ENCODE measurements at regions not wholly inside any gene's neighbourhood (a gene's known extent, or its start where the extent isn't known, plus 50 kb on each side); places are given as distances from the start of the nearest gene placed in this dataset.

DNA sequence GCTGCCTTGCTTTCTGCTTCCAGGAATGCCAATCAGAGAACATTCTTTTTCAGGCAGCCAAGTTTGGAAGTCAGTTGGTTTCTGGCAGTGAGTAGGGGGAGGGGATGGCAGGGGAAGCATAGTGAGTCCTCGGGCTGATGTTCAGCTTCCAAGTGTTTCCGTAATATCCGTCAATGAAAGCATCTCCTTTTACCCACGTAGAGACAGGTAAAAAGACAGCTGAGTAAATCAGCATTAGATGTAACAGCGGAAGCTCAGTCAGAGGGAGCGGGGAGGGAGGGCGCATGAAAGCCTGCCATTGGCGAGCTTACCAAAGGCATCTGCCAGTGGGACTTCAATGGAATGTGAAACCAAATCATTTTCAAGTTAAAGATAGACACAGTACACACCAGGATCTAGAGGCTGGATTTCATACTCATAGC lies 117.1 kb upstream of the DTNA start:
- peak in 42 of 56 donors; percentile 5 to 64 (median 30) for DNase-seq

DNA sequence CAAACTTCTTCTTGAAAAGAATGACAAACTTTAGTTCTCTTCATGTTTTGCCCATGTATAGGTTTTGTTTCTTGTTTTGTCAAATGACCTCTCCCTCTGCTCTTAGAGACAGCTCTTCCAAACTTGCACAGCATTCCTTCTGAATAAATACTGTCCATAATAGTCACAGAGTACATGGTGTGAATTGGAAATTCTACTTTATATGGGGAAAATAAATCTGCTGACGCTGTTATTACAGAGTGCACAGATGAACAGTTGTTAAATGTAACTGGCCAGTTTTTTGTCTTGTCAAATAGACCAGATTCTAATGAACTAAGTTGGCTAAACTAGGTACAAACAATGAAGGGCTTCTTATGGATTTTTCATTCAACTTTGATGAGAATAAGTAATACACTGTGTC lies 115.8 kb upstream of the DTNA start:
- no peak for DNase-seq

DNA sequence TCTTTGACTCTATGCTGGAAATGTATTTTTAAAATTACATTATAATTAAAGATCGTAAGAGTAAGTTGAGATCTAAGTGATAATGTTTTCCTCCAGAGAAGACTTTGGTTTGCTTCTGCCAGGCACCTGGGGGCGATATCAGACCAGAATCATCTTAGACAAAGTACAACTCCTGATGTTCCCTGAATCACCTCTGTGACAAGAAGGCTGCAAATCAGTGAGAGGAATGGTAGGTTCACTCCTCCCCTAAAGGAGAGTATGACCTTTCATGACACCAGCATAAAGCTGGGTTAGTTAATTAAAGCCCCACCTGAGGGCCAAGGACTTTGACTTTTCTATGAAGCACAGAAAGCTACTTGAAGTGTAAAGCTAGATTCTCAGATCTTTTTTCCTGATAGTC lies 114.4 kb upstream of the DTNA start:
- DNase-seq: peak in 4 of 56 donors; percentile 1 to 5 (median 4)

DNA sequence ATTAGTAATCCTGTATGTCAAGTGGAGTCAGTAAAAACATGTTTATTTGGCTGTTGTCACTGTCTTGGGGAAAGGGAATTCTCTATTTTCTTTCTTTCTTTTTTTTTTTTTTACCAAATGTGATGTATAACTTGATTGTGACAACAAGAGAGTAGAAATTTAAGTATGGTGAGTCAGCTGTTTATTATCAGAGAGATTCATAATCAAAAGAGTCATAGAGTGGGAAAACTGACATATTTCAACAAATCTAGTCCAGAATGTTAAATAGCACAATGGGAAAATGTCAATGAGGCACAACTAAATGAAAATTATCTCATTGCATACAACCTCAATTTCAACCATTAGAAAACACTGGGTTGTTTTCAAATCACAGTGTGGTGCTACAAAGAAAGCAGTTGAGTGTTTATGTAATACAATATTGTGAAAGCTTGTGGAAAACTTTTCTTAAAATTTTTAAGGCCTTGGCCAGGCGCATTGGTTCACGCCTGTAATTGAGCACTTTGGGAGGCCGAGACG lies 111.9 kb upstream of the DTNA start:
- DNase-seq: no peak

DNA sequence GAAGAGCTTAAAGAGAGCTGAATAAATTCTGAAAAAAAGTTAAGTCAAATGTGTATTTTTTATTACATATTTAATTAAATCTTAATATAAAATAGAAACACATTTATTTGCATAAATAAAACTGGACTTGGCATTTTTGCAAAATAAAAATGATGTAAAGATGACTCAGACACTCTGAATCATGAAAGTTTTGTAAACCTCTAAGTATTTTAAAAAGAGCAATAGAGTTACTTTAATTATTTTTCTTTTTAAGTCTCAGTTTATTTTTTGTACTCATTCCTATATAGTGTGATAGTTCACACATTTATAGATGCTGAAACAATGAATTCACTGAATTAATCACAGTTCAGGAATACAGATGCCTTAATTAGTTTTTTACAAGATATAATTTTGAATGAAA lies 109.9 kb upstream of the DTNA start:
- DNase-seq: no peak

DNA sequence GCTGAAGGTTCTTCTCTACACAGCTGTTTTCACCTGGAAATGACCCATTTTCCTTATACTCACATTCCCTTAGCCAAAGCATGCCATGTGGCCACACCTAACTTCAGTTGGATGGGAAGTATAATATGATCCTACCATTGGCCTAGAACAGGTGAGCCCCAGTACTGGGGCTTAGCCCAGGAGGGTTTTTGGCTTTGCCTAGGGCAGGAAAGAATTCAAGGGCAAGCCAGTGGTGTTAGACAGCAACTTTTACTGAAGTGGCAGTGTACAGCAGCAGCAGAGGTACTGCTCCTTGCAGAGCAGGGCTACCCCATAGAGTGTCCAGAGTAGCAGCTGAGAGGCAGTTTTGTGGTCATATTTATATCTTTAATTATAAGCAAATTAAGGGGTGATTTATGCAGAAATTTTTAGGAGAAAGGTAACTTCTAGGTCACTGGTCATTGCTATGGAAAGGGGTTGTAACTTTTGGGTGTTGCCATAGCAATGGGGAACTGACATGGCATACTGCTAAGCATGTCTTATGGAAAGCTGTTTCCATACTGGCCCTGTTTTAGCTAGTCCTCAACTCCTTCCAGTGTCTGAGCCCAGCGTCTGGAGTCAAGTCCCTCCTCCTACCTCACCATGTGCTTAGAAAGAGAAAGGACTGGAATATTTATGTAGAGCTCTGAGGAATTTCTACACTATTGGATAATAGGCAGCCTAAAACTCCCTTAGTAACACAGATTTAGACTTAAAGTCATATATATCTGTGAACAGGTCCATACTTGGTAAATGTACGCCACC lies 109.0 kb upstream of the DTNA start:
- no peak for DNase-seq

DNA sequence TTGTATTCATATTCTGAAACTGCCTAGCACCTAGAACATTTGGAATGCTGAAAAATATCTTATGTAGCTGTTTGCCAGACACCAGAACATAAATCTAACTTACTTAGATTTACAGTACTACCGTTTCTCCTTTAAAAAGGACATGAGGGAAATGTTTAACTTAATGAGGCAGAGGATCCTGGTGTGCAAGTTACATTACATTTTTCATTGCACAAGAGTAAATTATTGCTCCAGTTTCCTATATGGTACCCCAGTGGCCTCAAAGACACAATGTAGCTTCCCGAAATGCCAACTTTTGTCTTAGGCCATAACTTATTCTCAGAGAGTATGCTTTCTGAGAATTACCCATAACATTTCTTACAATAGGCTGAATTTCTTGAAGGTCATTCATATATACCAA lies 105.5 kb upstream of the DTNA start:
- no peak for DNase-seq

DNA sequence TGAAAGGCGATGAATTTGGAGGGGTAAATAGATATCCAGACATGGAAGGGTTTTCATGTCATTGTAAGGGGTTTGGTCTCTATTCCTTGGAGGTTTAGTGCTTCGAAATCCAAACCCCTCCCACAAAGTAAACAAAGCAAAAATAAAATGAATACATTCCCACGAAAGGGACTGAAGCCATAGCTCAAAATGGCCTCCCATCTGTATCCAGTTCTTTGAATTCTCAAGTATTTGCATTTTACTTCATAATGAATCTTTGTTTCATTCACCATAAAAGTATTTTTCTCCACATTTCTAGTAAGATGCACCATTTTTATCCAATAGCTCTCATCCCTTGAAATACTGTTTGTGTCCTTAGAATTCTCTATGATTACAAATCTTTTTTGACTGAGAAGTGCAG lies 103.2 kb upstream of the DTNA start:
- no peak for DNase-seq

DNA sequence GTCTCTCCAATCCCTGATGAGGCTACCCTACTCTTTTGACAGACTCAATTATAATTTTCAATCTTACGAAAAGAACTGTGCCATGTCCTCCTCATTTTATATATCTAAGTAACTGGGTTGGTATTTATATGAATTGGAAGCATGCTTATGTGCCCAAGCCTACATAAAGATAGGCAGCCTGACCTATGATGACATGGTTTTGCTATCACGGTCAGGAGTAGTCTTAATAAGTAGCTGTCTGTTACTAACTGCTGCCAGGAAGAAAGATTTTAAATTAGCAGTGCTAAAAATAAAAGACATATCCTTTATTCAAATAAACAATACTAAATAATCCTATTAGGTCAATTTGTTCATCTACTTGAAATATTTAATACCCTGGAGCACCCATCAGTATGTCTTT lies 102.0 kb upstream of the DTNA start:
- DNase-seq: no peak

DNA sequence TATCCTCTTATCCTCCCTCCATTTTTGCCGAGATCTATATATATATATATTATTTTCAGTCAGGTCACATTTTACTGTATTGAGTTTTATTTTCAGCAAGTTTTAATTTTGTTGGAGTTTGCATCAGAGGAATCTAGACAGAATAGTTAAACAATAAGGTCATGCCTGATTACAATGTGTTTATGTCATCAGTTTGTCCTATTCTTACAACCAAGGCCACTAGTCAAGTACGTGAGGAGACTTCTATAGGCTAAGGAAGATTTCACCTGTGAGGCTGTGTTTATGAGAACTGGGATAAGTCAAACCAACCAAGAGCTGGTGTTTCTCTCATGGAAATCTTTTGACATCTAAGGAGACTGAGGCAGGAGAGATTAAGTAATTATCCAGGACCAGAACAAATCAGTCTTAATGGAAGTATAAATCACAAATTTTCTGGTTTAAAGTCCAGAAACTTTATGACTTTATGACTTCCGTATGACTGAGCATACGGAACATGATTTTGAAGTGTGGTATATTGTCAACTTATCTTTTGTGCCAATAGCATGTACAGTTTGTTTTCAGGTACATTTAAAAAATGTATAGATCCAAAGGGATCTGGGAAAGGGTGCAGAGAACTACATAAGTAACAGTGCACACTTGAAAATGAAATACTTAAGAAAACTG lies 100.0 kb upstream of the DTNA start:
- DNase-seq: no peak

DNA sequence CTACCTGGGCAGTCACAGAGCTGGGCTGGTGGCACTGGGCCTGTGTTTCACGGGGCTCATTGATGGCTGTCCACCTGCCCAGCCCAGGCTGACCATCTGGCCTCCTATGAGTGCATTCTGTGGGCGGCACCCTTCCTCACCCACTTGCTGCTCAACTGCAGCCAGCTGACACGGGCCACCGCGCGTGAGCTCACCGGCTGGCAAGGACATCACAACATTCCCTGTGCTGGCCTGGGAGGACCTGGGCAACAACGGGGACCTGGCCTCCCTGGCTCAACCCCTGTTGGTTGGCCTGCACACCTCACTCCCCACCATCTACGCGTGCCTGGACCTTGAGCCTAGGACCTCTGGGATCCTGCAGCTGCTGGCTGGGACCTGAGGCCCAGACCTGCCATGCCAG lies 98.2 kb upstream of the DTNA start:
- no peak for DNase-seq

DNA sequence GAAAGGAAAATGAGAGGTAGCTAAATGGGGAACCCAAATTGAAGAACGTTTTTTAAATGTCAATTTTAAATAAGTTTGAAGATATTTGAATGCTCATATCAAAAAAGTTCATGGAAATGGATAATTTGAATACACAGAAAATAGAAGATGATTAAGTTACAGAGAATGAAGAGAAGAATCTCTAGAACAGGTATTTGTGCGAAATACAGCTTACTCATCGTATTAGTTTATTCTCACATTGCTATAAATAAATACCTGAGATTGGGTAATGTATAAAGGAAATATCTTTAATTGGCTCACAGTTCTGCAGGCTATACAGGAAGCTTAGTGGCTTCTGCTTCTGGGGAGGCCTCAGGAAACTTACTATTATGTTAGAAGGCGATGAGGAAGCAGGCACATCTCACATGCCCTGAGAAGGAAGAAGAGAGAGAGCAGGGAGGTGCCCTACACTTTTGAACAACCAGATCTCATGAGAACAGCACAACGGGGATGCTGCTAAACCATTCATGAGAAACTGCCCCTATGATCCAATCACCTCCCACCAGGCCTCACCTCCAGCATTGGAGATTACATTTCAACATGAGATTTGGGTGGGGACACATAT lies 89.7 kb upstream of the DTNA start:
- DNase-seq: no peak

DNA sequence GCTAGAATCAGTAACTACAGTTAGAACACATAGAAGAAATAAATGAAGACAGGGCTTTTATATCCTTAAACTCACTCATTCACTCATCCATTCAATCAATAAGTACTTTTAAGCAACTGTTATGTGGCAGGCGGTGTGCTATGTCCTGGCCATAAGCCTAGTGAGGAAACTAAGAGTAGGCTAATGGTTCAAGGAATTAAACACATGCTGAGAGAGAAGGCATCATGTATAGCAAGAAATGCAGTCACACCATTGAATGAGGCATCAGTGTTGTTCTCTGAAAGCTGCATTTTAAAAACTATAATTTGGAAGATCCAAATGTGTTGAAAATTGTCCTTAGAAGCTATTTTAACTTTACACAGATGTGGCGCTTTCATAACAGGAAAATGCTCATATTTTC lies 86.5 kb upstream of the DTNA start:
- DNase-seq: no peak

DNA sequence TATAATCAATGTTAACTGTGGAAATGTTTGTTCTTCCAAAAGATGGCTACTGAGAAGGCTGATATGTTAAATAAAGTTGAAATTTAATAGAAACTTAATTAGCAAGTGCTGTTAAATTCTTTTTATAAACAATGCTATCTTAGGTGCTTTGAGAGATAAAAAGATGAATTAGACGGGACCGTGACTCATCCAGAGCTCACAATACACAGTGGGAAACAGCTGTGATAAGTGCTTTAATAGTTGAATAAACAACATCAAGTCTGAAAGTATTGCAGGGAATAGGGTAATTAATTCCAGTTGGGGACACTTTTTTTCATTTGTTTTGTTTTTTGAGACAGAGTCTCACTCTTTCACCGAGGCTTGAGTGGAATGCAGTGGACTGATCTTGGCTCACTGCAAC lies 85.5 kb upstream of the DTNA start:
- no peak for DNase-seq

DNA sequence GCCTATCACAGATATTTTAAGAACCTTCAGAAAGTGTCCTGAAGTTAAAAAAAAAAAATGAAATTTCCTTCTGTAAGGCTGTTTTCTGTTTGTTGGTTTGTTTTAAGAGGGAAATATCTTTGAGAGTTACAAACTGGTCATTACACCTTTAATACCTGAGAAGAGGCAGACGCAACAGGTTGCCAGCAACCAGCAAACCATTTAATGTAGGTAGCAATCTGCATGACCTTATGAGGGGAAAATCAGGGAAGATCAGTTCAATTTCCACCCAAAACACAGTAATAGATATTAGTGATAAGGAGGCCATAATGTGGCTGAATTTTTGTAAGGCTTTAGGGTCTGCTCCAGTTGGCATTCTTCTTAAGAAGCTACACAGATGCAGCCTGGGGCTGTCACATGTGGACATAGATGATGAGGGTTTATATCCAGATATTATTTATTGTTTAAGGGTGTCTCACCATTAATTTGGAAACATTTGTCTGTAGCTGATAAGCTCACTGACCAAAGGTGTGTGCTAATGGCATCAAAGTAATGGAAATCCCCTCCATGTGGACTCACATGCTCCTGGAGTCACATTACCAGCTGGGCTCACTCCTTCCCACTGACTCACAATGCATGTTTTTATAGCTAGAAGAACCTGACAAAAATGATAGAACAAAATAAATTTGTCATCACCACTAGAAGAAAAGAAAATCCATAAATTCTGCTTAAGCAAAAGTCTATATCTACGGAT lies 83.5 kb upstream of the DTNA start:
- DNase-seq: no peak

DNA sequence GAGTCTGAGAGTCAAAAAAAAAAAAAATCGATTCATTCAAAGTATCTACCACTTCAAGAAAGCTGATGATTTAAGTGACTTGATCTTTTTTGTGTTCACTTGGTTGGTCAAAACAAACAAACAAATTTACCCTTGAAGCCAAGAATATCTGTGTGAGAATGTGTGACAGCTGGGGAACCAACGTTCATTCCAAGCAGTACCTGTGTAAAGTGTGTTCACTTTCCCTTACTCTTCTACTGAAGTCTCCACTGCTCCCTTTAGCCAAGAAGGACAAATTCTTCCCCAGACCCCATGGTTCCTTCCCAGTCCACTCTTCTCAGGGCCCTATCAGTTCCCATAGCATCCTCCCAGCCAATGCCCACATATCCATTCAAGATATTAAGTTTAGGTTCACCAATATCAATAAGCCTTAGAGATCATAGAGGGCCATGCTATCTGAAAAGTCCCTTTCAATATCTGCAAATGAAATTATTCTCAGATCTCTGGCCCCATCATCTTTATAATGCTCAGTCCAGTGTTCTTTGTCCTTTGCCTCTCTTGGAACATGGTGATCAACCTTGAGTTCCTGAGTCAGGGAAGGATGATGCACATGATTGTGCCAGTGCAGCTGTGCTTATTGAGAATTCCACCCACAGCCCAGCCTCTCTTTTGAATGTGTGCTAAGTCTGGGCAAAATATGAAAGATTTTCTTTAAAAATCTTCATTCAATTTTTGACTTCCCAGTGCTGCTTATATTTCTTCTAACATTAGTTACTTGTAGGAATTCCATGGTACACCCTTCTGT lies 82.8 kb upstream of the DTNA start:
- DNase-seq: no peak

DNA sequence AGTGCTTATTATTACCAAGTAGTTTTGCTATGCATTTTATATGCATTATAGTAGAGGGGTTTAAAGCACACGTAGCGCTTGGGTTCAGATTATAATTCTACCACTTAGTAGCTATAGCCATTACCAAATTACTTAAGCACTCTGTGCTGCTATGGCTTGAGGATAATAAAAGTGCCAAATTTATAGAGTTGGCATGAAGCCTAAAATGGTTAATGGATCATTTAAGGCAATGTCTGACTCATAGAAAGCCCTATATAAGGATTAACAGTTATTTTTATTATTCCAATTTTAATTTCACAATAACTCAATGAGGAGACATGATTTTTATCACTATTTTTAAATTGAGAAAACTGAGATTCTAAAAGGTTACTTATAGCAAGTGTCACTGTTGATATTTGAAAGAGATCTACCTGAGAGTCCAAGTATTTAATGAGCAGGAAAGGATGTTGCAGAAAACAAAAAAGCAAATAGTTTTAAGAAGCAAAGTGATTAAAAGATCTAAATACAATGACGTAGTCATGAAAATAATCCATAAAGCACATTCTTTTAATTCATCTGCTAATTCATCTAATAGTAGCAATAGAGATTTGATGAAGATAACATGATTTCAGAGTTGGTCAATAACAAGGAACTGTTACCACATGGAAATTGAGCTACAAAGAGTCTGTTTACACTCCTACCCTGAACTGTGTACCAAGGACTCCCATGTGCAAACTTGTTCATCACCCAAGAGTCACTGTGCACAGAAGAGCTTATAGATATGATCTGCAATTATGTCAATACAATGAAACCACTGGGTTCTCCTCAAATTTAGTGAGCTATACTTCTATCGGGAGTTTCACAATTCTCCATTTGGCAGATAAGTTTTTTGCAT lies 78.8 kb upstream of the DTNA start:
- no peak for DNase-seq

DNA sequence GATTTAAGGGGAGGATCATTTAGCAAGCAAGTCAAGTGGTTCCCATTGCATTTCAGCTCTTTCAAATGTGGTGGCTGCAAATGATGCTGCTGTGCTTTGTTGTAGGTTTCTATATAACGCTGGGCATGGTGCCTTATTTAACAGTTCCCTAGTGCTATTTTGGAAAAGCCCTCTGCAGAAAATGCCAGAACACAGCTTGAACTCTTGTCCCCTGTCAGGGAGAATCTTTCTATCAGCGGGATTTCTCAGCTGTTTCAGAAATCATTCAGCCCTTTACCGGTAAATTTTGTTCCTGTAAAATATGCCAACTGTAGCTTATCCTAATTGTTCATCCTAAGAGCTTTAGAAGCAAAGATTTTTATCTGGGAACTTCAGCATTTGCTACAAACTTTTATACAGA lies 77.8 kb upstream of the DTNA start:
- DNase-seq: no peak

DNA sequence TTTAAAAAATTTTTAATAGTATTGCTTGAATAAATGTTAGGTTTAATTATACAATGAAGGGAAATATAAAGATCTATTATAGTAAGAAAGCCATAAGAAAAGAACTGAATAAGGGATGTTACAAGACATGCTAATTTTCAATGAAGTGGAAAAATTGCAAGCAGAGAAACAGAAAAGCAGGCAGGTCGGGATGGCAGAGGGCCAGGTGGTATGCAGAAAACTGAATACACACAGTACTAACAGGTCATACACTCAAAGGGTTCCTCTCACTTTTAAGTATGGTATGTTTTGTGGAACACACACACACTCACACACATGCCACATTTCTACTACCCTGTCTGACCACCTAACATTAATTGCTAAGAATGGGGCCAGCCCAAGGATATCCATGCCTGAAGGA lies 76.7 kb upstream of the DTNA start:
- no peak for DNase-seq

All from amygdala (tissue), 56 donors.